CD14-positive monocyte (primary cell): ENCODE measurements at regions not wholly inside any gene's neighbourhood (a gene's known extent, or its start where the extent isn't known, plus 50 kb on each side); places are given as distances from the start of the nearest gene placed in this dataset.

Experiments used
- DNase-seq, 3 donors: peaks; one replicate each; pipeline ENCODE4 v3.0.0-alpha.2; 2011 to 2022
- H2AFZ ChIP-seq: 2 replicates; pipeline ENCODE4 v1.6.0; 2012; ENCODE audit warnings: mild to moderate bottlenecking, low read depth, low read length, inconsistent platforms; ENCODE audit not compliant: insufficient read depth, poor library complexity, severe bottlenecking
- H3K27ac ChIP-seq, 2 donors: 1 replicate in 1 of 2; 2 replicates in 1 of 2; pipeline ENCODE4 v1.5.1; 2012 to 2013; ENCODE audit warnings: low read length in 2 of 2, control low read depth in 1 of 2, inconsistent platforms in 1 of 2, low read depth in 1 of 2, mild to moderate bottlenecking in 1 of 2
- H3K27me3 ChIP-seq, 2 donors: one replicate each; pipeline versions ENCODE4 v1.6.0 to v1.6.1; 2011 to 2013; ENCODE audit warnings: low read length in 2 of 2; ENCODE audit not compliant: control insufficient read depth in 2 of 2, insufficient read depth in 2 of 2
- H3K36me3 ChIP-seq, 2 donors: replicated peaks in 1 of 2; 1 replicate in 1 of 2; 2 replicates in 1 of 2; pipeline versions ENCODE4 v1.5.1 to v1.6.1; 2012 to 2013; ENCODE audit warnings: low read length in 2 of 2, control low read depth in 1 of 2, inconsistent platforms in 1 of 2, mild to moderate bottlenecking in 1 of 2; ENCODE audit not compliant: insufficient read depth in 2 of 2, control insufficient read depth in 1 of 2
- H3K4me1 ChIP-seq, 2 donors: 1 replicate in 1 of 2; 2 replicates in 1 of 2; pipeline versions ENCODE4 v1.5.1 to v1.6.1; 2012 to 2013; ENCODE audit warnings: low read length in 2 of 2, control low read depth in 1 of 2, inconsistent platforms in 1 of 2, mild to moderate bottlenecking in 1 of 2, moderate library complexity in 1 of 2; ENCODE audit not compliant: insufficient read depth in 2 of 2, control insufficient read depth in 1 of 2
- H3K4me2 ChIP-seq: replicated peaks from 2 replicates; pipeline ENCODE3; 2012; ENCODE audit warnings: low read length, moderate library complexity, mild to moderate bottlenecking; ENCODE audit not compliant: poor library complexity, severe bottlenecking; ENCODE audit errors: extremely low read depth
- H3K4me3 ChIP-seq, 3 experiments: fragments of 200-600 bp in 1 of 3; sonication (generic) in 1 of 3; replicated peaks in 1 of 3; 1 replicate in 2 of 3; 2 replicates in 1 of 3; pipeline ENCODE4 v1.5.1; 2011 to 2013; ENCODE audit warnings: low read length in 3 of 3, mild to moderate bottlenecking in 3 of 3, control low read depth in 2 of 3, low read depth in 2 of 3, inconsistent platforms in 1 of 3, moderate library complexity in 1 of 3
- H3K79me2 ChIP-seq: 2 replicates; pipeline ENCODE4 v1.6.0; 2012; ENCODE audit warnings: mild to moderate bottlenecking, control low read depth, inconsistent platforms, low read length, moderate library complexity; ENCODE audit not compliant: insufficient read depth
- H3K9ac ChIP-seq: 2 replicates; pipeline ENCODE4 v1.6.0; 2017; ENCODE audit warnings: low read length, mild to moderate bottlenecking; ENCODE audit not compliant: insufficient read depth, poor library complexity, severe bottlenecking
- H3K9me3 ChIP-seq, 2 donors: replicated peaks in 1 of 2; 1 replicate in 1 of 2; 2 replicates in 1 of 2; pipeline versions ENCODE4 v1.5.1 to v1.6.1; 2012 to 2013; ENCODE audit warnings: low read length in 2 of 2, control low read depth in 1 of 2; ENCODE audit not compliant: control insufficient read depth in 1 of 2, insufficient read depth in 1 of 2
- H4K20me1 ChIP-seq: 2 replicates; pipeline ENCODE4 v1.6.0; 2012; ENCODE audit warnings: mild to moderate bottlenecking, low read length, control low read depth, moderate library complexity; ENCODE audit not compliant: insufficient read depth
- H3K27ac Mint-ChIP-seq, 7 donors: one replicate each; pipeline ENCODE4 v1.8.0; 2020; ENCODE audit warnings: mild to moderate bottlenecking in 7 of 7, mixed read lengths in 7 of 7, moderate library complexity in 6 of 7, inconsistent platforms in 2 of 7
- H3K27me3 Mint-ChIP-seq, 3 donors: one replicate each; pipeline ENCODE4 v1.8.0; 2021 to 2022; ENCODE audit warnings: low read depth in 3 of 3, mild to moderate bottlenecking in 3 of 3, mixed read lengths in 3 of 3, moderate library complexity in 3 of 3, inconsistent platforms in 1 of 3
- H3K36me3 Mint-ChIP-seq, 2 donors: one replicate each; pipeline ENCODE4 v1.8.0; 2020; ENCODE audit warnings: mixed read lengths in 2 of 2, inconsistent platforms in 1 of 2, mild to moderate bottlenecking in 1 of 2
- H3K4me1 Mint-ChIP-seq: one replicate; pipeline ENCODE4 v1.8.0; 2020; ENCODE audit warnings: mild to moderate bottlenecking, mixed read lengths
- H3K4me3 Mint-ChIP-seq, 2 donors: one replicate each; pipeline ENCODE4 v1.8.0; 2020; ENCODE audit warnings: mild to moderate bottlenecking in 2 of 2, mixed read lengths in 2 of 2, moderate library complexity in 1 of 2
- H3K9me3 Mint-ChIP-seq, 7 donors: one replicate each; pipeline ENCODE4 v1.8.0; 2020 to 2022; ENCODE audit warnings: mixed read lengths in 7 of 7, mild to moderate bottlenecking in 6 of 7, moderate library complexity in 6 of 7, inconsistent platforms in 2 of 7
- CTCF ChIP-seq: fragments of 200-600 bp; IDR thresholded peaks from one replicate; pipeline ENCODE4 v1.8.0; 2022; ENCODE audit warnings: antibody characterized with exemption, mild to moderate bottlenecking
- WGBS: methylation state at CpG from one replicate; pipeline ENCODE4 v1.1.5; 2013; ENCODE audit warnings: missing lambda C conversion rate; ENCODE audit not compliant: insufficient coverage; 5-methylcytosine and 5-hydroxymethylcytosine counted together
- intact Hi-C, 2 donors: fragments of 100-400 bp; cut with micrococcal nuclease; formaldehyde crosslinking; loops; one replicate each; pipeline versions ENCODE4 v1.15.0 to v1.15.1; 2023

- no peaks in the 10 kb centered on the region for H3K36me3 Mint-ChIP-seq
- H3K4me1 Mint-ChIP-seq: peaks cover 18% of the 10 kb centered on the region
- WGBS: 94% methylated on average over 9 of the region's 11 CpGs
- peaks cover 12 to 24% (median 15%) of the 10 kb centered on the region in 3 donors for H3K27me3 Mint-ChIP-seq
- H3K27ac Mint-ChIP-seq: no peak overlapping the region
- H3K27ac ChIP-seq: no peak overlapping the region
- no peak overlapping the region for H2AFZ ChIP-seq
- intact Hi-C loops: no loop called here
- no peaks in the 10 kb centered on the region for H3K79me2 ChIP-seq
- no peak overlapping the region for H3K4me3 Mint-ChIP-seq
- H3K9me3 Mint-ChIP-seq: no peaks in the 10 kb centered on the region
- no peaks in the 10 kb centered on the region for H3K9me3 ChIP-seq
- peaks cover 23 to 25% of the 10 kb centered on the region in 2 donors for H3K4me1 ChIP-seq
- no peaks in the 10 kb centered on the region for H4K20me1 ChIP-seq
- H3K27me3 ChIP-seq: no peaks in the 10 kb centered on the region
- H3K4me2 ChIP-seq: no peak overlapping the region
- DNase-seq: no peak
- H3K4me3 ChIP-seq: no peak overlapping the region
- no peak overlapping the region for H3K9ac ChIP-seq
- no peak for TF ChIP-seq CTCF
- no peaks in the 10 kb centered on the region for H3K36me3 ChIP-seq
Measured at GRCh38 chr5:135127439-135128240, 93.6 kb upstream of the PITX1 start.

- H3K4me3 ChIP-seq: no peak overlapping the region
- intact Hi-C loops: no loop called here
- H3K36me3 Mint-ChIP-seq: no peaks in the 10 kb centered on the region
- no peaks in the 10 kb centered on the region for H3K27me3 ChIP-seq
- H2AFZ ChIP-seq: no peak overlapping the region
- no peaks in the 10 kb centered on the region for H3K36me3 ChIP-seq
- no peaks in the 10 kb centered on the region for H3K9me3 ChIP-seq
- no peak overlapping the region for H3K27ac Mint-ChIP-seq
- no peaks in the 10 kb centered on the region for H3K9me3 Mint-ChIP-seq
- no peak overlapping the region for H3K9ac ChIP-seq
- no peaks in the 10 kb centered on the region for H4K20me1 ChIP-seq
- TF ChIP-seq CTCF: no peak
- H3K4me2 ChIP-seq: no peak overlapping the region
- no peaks in the 10 kb centered on the region for H3K79me2 ChIP-seq
- DNase-seq: no peak
- H3K27me3 Mint-ChIP-seq: peaks cover 11 to 22% (median 12%) of the 10 kb centered on the region in 3 donors
- H3K27ac ChIP-seq: no peak overlapping the region
- peaks cover 11% of the 10 kb centered on the region for H3K4me1 Mint-ChIP-seq
- WGBS: 88% methylated on average over 10 of the region's 14 CpGs
- peaks cover 16 to 17% of the 10 kb centered on the region in 2 donors for H3K4me1 ChIP-seq
- H3K4me3 Mint-ChIP-seq: no peak overlapping the region
Measured at GRCh38 chr5:135126688-135127438, 92.8 kb upstream of the PITX1 start.
